ENCODE measurements at regions not wholly inside any gene's neighbourhood (a gene's known extent, or its start where the extent isn't known, plus 50 kb on each side); places are given as distances from the start of the nearest gene placed in this dataset.

DNA sequence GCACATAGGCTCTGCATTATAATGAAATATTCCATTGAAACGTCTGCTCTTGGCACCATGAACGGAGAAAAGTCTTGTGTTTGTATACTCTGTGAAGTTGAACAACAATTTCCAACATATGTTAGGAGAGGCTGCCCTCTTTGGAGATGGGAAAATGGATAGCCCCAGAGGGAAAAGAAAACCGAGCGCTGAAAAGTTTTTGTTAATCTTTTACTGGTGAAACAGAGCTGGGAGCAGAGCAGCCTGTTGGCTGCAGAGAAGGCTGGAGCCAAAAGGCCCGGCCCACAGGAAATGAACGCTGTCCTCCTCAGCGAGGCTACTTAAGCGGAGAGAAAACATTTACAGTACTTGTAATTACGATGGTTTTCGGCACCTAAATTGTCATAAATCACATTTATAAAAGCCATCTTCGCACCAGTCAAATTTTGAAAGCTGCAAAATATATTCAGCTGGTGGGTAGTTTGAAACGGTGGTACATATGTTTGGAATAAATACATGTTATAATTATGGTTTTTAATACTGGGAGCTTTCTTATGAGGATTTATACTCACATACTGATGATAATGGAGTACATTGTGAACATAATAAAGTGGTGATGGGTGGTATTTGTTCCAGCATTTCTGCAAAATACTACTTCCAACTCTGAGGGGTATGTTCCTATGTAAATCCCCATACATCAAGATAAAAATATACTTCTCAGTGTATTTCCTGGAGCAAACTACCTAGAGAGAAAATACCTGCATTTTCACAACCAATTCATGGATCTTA, 129.6 kb upstream of the CNTLN start:
- intact Hi-C loops (cut with micrococcal nuclease; ENCODE audit: unreplicated experiment) (no loop called here), in situ Hi-C loops (cut with HindIII; ENCODE audit: low pct_unique_long_range_greater_than_20kb, low sequenced_read_pairs) (no loop called here)
- no peaks in the 10 kb centered on the region for H3K9me3 ChIP-seq (ENCODE audit: control insufficient read depth, insufficient read depth, low read depth, low read length)
- TF ChIP-seq, protein P1, sequence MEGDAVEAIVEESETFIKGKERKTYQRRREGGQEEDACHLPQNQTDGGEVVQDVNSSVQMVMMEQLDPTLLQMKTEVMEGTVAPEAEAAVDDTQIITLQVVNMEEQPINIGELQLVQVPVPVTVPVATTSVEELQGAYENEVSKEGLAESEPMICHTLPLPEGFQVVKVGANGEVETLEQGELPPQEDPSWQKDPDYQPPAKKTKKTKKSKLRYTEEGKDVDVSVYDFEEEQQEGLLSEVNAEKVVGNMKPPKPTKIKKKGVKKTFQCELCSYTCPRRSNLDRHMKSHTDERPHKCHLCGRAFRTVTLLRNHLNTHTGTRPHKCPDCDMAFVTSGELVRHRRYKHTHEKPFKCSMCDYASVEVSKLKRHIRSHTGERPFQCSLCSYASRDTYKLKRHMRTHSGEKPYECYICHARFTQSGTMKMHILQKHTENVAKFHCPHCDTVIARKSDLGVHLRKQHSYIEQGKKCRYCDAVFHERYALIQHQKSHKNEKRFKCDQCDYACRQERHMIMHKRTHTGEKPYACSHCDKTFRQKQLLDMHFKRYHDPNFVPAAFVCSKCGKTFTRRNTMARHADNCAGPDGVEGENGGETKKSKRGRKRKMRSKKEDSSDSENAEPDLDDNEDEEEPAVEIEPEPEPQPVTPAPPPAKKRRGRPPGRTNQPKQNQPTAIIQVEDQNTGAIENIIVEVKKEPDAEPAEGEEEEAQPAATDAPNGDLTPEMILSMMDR (IDR thresholded peaks at IDR 0.05): no peak
- TF ChIP-seq SIN3A (IDR thresholded peaks at IDR 0.05; ENCODE audit: borderline replicate concordance, insufficient read depth, low read depth, low read length) (no peak), TCF7L2 (IDR thresholded peaks at IDR 0.05; ENCODE audit: low read depth, low read length) (no peak), POLR2AphosphoS5 (IDR thresholded peaks at IDR 0.05; ENCODE audit: low read depth, low read length) (no peak)
- TF ChIP-seq, protein P2, sequence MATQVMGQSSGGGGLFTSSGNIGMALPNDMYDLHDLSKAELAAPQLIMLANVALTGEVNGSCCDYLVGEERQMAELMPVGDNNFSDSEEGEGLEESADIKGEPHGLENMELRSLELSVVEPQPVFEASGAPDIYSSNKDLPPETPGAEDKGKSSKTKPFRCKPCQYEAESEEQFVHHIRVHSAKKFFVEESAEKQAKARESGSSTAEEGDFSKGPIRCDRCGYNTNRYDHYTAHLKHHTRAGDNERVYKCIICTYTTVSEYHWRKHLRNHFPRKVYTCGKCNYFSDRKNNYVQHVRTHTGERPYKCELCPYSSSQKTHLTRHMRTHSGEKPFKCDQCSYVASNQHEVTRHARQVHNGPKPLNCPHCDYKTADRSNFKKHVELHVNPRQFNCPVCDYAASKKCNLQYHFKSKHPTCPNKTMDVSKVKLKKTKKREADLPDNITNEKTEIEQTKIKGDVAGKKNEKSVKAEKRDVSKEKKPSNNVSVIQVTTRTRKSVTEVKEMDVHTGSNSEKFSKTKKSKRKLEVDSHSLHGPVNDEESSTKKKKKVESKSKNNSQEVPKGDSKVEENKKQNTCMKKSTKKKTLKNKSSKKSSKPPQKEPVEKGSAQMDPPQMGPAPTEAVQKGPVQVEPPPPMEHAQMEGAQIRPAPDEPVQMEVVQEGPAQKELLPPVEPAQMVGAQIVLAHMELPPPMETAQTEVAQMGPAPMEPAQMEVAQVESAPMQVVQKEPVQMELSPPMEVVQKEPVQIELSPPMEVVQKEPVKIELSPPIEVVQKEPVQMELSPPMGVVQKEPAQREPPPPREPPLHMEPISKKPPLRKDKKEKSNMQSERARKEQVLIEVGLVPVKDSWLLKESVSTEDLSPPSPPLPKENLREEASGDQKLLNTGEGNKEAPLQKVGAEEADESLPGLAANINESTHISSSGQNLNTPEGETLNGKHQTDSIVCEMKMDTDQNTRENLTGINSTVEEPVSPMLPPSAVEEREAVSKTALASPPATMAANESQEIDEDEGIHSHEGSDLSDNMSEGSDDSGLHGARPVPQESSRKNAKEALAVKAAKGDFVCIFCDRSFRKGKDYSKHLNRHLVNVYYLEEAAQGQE (IDR thresholded peaks at IDR 0.05; ENCODE audit: insufficient read depth in 1 of 2, low read depth in 2 of 2, low read length in 1 of 2): no peak
- H3K27me3 ChIP-seq (ENCODE audit: control insufficient read depth, insufficient read depth, low read length): no peaks in the 10 kb centered on the region
- no peaks in the 10 kb centered on the region for H3K4me1 ChIP-seq (ENCODE audit: control insufficient read depth, insufficient read depth, low read length)
- CTCF ChIA-PET: no interaction called here
- no peak overlapping the region for H3K4me3 ChIP-seq (ENCODE audit: low read depth in 2 of 2, low read length in 2 of 2)
- no peaks in the 10 kb centered on the region for H3K36me3 ChIP-seq (ENCODE audit: control insufficient read depth, insufficient read depth, low read length)
- no TSS peak for BruUV-seq (replicated peaks)
- POLR2A ChIA-PET: no interaction called here
- DNase-seq (ENCODE audit: low read depth, low spot score) (no peak), ATAC-seq (no peak)
- no peak overlapping the region for H3K27ac ChIP-seq (ENCODE audit: low read length)

DNA sequence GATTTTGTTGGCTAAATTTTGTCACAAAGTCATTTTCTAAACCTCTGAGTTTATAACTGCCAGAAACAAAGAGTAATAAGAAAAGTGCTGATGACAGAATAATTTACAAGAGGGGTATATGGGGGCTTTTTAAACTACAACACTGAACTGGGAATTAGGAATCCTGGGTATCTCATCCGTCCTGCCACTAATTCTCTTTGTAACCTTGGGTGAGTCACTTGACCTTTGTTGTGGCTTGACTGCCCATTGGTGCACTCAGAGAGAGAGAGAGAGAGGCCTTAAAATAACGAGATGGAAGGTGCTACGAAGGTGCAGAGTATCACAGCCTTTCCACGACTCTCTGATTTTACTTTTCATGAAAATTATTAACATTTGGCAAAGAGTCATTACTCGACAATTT, 130.3 kb upstream of the CNTLN start:
- ChIA-PET POLR2A (no interaction called here), CTCF (no interaction called here)
- H3K9me3 ChIP-seq (ENCODE audit: control insufficient read depth, insufficient read depth, low read depth, low read length): no peaks in the 10 kb centered on the region
- no peak for ATAC-seq
- TF ChIP-seq SIN3A (IDR thresholded peaks at IDR 0.05; ENCODE audit: borderline replicate concordance, insufficient read depth, low read depth, low read length) (no peak), TCF7L2 (IDR thresholded peaks at IDR 0.05; ENCODE audit: low read depth, low read length) (no peak), POLR2AphosphoS5 (IDR thresholded peaks at IDR 0.05; ENCODE audit: low read depth, low read length) (no peak)
- TF ChIP-seq, protein P1 (IDR thresholded peaks at IDR 0.05): no peak
- TF ChIP-seq, protein P2 (IDR thresholded peaks at IDR 0.05; ENCODE audit: insufficient read depth in 1 of 2, low read depth in 2 of 2, low read length in 1 of 2): no peak
- in situ Hi-C loops (cut with HindIII; ENCODE audit: low pct_unique_long_range_greater_than_20kb, low sequenced_read_pairs) (no loop called here), intact Hi-C loops (cut with micrococcal nuclease; ENCODE audit: unreplicated experiment) (no loop called here)
- no peaks in the 10 kb centered on the region for H3K36me3 ChIP-seq (ENCODE audit: control insufficient read depth, insufficient read depth, low read length)
- no peak overlapping the region for H3K27ac ChIP-seq (ENCODE audit: low read length)
- no peak overlapping the region for H3K4me3 ChIP-seq (ENCODE audit: low read depth in 2 of 2, low read length in 2 of 2)
- no peaks in the 10 kb centered on the region for H3K4me1 ChIP-seq (ENCODE audit: control insufficient read depth, insufficient read depth, low read length)
- no TSS peak for BruUV-seq (replicated peaks)
- H3K27me3 ChIP-seq (ENCODE audit: control insufficient read depth, insufficient read depth, low read length): no peaks in the 10 kb centered on the region
- DNase-seq (ENCODE audit: low read depth, low spot score): no peak
